ENCODE measurements at regions not wholly inside any gene's neighbourhood (a gene's known extent, or its start where the extent isn't known, plus 50 kb on each side); places are given as distances from the start of the nearest gene placed in this dataset.

- Histone ChIP-seq H3K27ac (no peak overlapping the region), H3K27me3 (no peaks in the 10 kb centered on the region), H3K4me3 (no peak overlapping the region), H3K9me3 (no peaks in the 10 kb centered on the region), H3K4me1 (no peaks in the 10 kb centered on the region), H3K36me3 (no peaks in the 10 kb centered on the region)
- TF ChIP-seq POLR2A (IDR thresholded peaks at IDR 0.05) (no peak), CTCF (IDR thresholded peaks at IDR 0.05) (no peak)
- ATAC-seq (no peak), DNase-seq (no peak)
- intact Hi-C loops (cut with DNase I) = no loop called here
- 100% methylated on average over 1 of the region's 1 CpG for WGBS (ENCODE audit: insufficient coverage, low coverage, low lambda C conversion rate, missing lambda C conversion rate)
Measured at GRCh38 chr6:40181367-40181766, 247.1 kb upstream of the MOCS1 start.

- Histone ChIP-seq H3K9me3 (no peaks in the 10 kb centered on the region), H3K27ac (no peak overlapping the region), H3K4me1 (no peaks in the 10 kb centered on the region), H3K36me3 (no peaks in the 10 kb centered on the region), H3K4me3 (no peak overlapping the region), H3K27me3 (no peaks in the 10 kb centered on the region)
- TF ChIP-seq POLR2A (IDR thresholded peaks at IDR 0.05) = no peak
- TF ChIP-seq CTCF (IDR thresholded peaks at IDR 0.05) = no peak
- ATAC-seq (no peak), DNase-seq (no peak)
- intact Hi-C loops (cut with DNase I) = no loop called here
- WGBS (ENCODE audit: insufficient coverage, low coverage, low lambda C conversion rate, missing lambda C conversion rate) = 58% methylated on average over 2 of the region's 3 CpGs
Measured at GRCh38 chr6:40180271-40180670, 246.0 kb upstream of the MOCS1 start.

DNA sequence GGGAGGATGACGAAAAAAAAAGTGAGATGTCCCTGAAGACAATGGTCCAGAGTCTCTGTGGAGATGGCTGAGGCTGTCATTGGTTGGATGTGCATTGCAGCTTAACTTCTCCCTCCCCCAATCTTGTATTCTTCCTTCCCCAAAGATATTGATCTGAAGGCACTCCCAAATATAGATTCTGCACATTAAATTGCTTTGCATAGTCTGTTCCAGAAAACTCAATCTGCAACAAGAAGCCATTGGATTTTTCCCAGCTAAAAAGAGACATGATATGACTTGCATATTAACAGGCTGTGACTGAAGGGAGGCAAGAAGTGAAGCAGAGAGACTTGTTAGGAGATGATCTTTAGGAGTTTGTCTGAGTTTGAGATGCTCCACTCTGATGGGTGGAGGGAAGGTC, 245.2 kb upstream of the MOCS1 start:
- intact Hi-C loops (cut with DNase I) = no loop called here
- Histone ChIP-seq H3K9me3 (no peaks in the 10 kb centered on the region), H3K4me1 (no peaks in the 10 kb centered on the region), H3K27ac (no peak overlapping the region), H3K36me3 (no peaks in the 10 kb centered on the region), H3K4me3 (no peak overlapping the region), H3K27me3 (no peaks in the 10 kb centered on the region)
- ATAC-seq (no peak), DNase-seq (no peak)
- no peak for TF ChIP-seq CTCF (IDR thresholded peaks at IDR 0.05)
- TF ChIP-seq POLR2A (IDR thresholded peaks at IDR 0.05) = no peak
- 73% methylated on average over 1 of the region's 1 CpG for WGBS (ENCODE audit: insufficient coverage, low coverage, low lambda C conversion rate, missing lambda C conversion rate)

DNA sequence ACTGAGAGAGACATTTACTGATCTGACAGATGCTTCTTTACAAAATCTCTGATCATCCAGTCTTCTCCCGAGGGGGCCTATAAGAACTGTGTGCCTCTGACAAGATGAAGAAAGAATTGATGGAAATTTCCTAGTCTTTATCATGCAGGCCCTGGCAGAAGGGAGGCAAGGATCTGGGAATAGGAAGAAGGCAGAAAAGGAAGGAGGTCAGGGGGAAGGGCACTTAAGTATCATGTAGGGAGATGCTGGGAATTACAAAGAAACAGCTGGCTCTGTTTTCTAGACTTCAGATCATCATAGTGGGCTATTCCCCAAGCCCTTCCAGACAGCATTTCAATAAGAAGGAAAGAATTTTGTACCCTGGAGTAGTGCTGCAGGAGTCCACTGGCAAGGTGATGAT, 243.3 kb upstream of the MOCS1 start:
- TF ChIP-seq POLR2A (IDR thresholded peaks at IDR 0.05) (no peak), CTCF (IDR thresholded peaks at IDR 0.05) (no peak)
- intact Hi-C loops (cut with DNase I) = no loop called here
- Histone ChIP-seq H3K9me3 (no peaks in the 10 kb centered on the region), H3K4me1 (no peaks in the 10 kb centered on the region), H3K27ac (no peak overlapping the region), H3K36me3 (no peaks in the 10 kb centered on the region), H3K27me3 (no peaks in the 10 kb centered on the region), H3K4me3 (no peak overlapping the region)
- no peak for DNase-seq
- WGBS (ENCODE audit: insufficient coverage, low coverage, low lambda C conversion rate, missing lambda C conversion rate) = 44% methylated on average over 1 of the region's 1 CpG
- no peak for ATAC-seq

- intact Hi-C loops (cut with DNase I) = no loop called here
- WGBS (ENCODE audit: insufficient coverage, low coverage, low lambda C conversion rate, missing lambda C conversion rate) = 48% methylated on average over 4 of the region's 5 CpGs
- no peaks in the 10 kb centered on the region for H3K27me3 ChIP-seq
- H3K4me3 ChIP-seq = no peak overlapping the region
- DNase-seq (no peak), ATAC-seq (no peak)
- no peaks in the 10 kb centered on the region for H3K9me3 ChIP-seq
- H3K4me1 ChIP-seq = no peaks in the 10 kb centered on the region
- H3K27ac ChIP-seq = no peak overlapping the region
- H3K36me3 ChIP-seq = no peaks in the 10 kb centered on the region
- TF ChIP-seq POLR2A (IDR thresholded peaks at IDR 0.05) = no peak
- no peak for TF ChIP-seq CTCF (IDR thresholded peaks at IDR 0.05)
Measured at GRCh38 chr6:40176152-40176551, 241.9 kb upstream of the MOCS1 start.

All from right lobe of liver (tissue), 6 donors.